HEK293T (cell line): ENCODE measurements at regions not wholly inside any gene's neighbourhood (a gene's known extent, or its start where the extent isn't known, plus 50 kb on each side); places are given as distances from the start of the nearest gene placed in this dataset.

ENCODE experiments used
- SP1 ChIP-seq: fragments of 450-650 bp; IDR thresholded peaks from 2 replicates; pipeline ENCODE4 v1.6.1; 2017
- ZNF384 ChIP-seq: fragments of 450-650 bp; IDR thresholded peaks from 2 replicates; pipeline ENCODE4 v1.6.1; 2016

DNA sequence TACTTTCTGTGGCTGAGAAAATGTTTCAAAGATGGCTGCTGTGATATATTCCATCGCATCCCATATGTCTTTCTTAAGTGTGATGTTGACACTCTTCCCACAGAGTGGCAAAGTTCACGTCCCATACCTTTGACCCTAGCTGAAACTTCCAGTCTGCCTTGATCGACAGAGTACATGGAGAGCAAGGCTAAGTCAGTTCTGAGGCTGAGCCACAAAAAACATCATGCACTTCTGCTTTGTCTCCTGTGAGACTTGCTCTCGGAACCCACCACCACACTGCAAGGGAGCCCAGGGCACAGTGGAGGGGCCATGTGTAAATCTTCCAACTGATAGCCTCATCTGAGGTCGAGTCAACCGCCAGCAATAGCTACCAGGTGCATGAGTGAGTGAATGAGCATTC lies 431.9 kb upstream of the RUNX1 start:
- TF ChIP-seq ZNF384 (no peak), SP1 (no peak)
